ENCODE measurements at regions not wholly inside any gene's neighbourhood (a gene's known extent, or its start where the extent isn't known, plus 50 kb on each side); places are given as distances from the start of the nearest gene placed in this dataset.

DNA sequence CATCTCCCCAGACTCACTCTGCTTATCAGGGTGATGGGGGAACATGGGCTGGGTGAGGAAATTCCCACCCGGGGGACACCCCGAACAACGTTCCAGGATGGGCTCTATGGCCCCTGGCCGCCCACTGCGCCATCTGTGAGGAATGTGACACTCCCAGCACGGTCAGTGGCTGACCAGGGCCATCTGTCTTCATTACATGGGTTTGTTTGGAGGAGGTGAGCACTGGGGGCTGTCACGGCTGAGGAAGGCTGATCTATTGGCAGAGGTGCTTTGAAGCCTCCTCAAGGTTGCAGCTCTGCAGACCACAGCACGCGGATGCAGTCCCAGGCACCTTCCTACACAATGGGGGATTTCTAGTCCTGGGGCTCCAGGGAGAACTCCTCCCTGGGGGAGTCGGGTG, 214.1 kb upstream of the FOXF1 start:
- Histone ChIP-seq H3K9me3 (ENCODE audit: control insufficient read depth, low read depth, low read length) (no peaks in the 10 kb centered on the region), H3K27ac (ENCODE audit: low read length) (peak overlapping the region; percentile 11), H3K27me3 (ENCODE audit: control insufficient read depth, insufficient read depth, low read length) (peaks cover 80% of the 10 kb centered on the region), H3K4me3 (ENCODE audit: low read length) (no peak overlapping the region), H3K36me3 (ENCODE audit: control insufficient read depth, insufficient read depth, low read length) (no peaks in the 10 kb centered on the region), H3K4me1 (ENCODE audit: control insufficient read depth, insufficient read depth, low read length) (peaks cover 12% of the 10 kb centered on the region)
- WGBS (ENCODE audit: insufficient coverage, low lambda C conversion rate), result no CpG with 5 or more reads among the region's 10 CpGs
- no peak for DNase-seq

- H3K4me3 ChIP-seq (ENCODE audit: low read length), result no peak overlapping the region
- H3K4me1 ChIP-seq (ENCODE audit: control insufficient read depth, insufficient read depth, low read length), result peaks cover 14% of the 10 kb centered on the region
- H3K9me3 ChIP-seq (ENCODE audit: control insufficient read depth, low read depth, low read length), result no peaks in the 10 kb centered on the region
- peak overlapping the region; percentile 71 for H3K27ac ChIP-seq (ENCODE audit: low read length)
- WGBS (ENCODE audit: insufficient coverage, low lambda C conversion rate), result no CpG with 5 or more reads among the region's 13 CpGs
- peaks cover 79% of the 10 kb centered on the region for H3K27me3 ChIP-seq (ENCODE audit: control insufficient read depth, insufficient read depth, low read length)
- no peak for DNase-seq
- H3K36me3 ChIP-seq (ENCODE audit: control insufficient read depth, insufficient read depth, low read length), result no peaks in the 10 kb centered on the region
Measured at GRCh38 chr16:86297391-86297790, 212.9 kb upstream of the FOXF1 start.

GRCh38 chr16:86297866-86298757, 212.2 kb upstream of the FOXF1 start:
- no CpG with 5 or more reads among the region's 31 CpGs for WGBS (ENCODE audit: insufficient coverage, low lambda C conversion rate)
- Histone ChIP-seq H3K36me3 (ENCODE audit: control insufficient read depth, insufficient read depth, low read length) (no peaks in the 10 kb centered on the region), H3K4me1 (ENCODE audit: control insufficient read depth, insufficient read depth, low read length) (peaks cover 15% of the 10 kb centered on the region), H3K4me3 (ENCODE audit: low read length) (no peak overlapping the region), H3K27ac (ENCODE audit: low read length) (peak overlapping the region; percentile 71), H3K27me3 (ENCODE audit: control insufficient read depth, insufficient read depth, low read length) (peaks cover 76% of the 10 kb centered on the region), H3K9me3 (ENCODE audit: control insufficient read depth, low read depth, low read length) (no peaks in the 10 kb centered on the region)
- no peak for DNase-seq

GRCh38 chr16:86298758-86299134, 211.6 kb upstream of the FOXF1 start:
- DNase-seq, result no peak
- peaks cover 15% of the 10 kb centered on the region for H3K4me1 ChIP-seq (ENCODE audit: control insufficient read depth, insufficient read depth, low read length)
- H3K9me3 ChIP-seq (ENCODE audit: control insufficient read depth, low read depth, low read length), result no peaks in the 10 kb centered on the region
- H3K36me3 ChIP-seq (ENCODE audit: control insufficient read depth, insufficient read depth, low read length), result no peaks in the 10 kb centered on the region
- H3K27ac ChIP-seq (ENCODE audit: low read length), result peak overlapping the region; percentile 71
- no peak overlapping the region for H3K4me3 ChIP-seq (ENCODE audit: low read length)
- H3K27me3 ChIP-seq (ENCODE audit: control insufficient read depth, insufficient read depth, low read length), result peaks cover 75% of the 10 kb centered on the region
- 80% methylated on average over 1 of the region's 7 CpGs for WGBS (ENCODE audit: insufficient coverage, low lambda C conversion rate)

DNA sequence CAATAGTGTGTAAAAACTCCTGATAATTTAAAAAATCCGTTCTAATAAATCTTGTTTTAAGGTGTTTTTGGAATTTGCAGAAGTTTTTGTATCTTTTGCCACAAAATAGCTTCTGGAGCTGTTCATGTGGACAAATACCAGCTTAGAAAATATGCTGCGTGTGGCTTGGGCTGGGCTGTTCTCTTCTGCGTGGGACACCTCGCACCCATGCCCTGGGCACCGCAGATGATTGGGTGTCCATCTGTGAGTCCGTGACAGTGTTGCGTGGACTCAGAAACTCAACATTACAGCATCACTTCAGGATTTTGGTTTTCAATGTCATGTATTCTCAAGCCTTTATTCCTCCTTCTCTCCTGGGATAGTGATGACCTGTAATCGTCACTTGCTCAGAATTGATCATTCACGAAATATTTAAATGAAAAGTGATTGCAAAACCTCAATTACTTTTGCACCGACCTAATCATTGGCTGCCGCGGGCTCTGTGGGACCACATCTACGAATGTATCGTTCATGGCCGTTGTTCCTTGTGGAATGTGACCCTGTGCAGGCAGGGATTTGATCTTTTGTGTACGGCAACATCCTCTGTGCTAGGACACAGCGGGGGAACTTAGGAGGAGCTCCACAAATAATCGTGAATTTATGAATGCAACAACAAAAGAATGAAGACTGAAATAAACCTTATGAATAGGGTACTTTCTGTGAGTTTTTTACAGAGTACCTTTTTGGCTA, 210.3 kb upstream of the FOXF1 start:
- H3K27ac ChIP-seq (ENCODE audit: low read length), result peak overlapping the region; percentile 74
- 89% methylated on average over 1 of the region's 18 CpGs for WGBS (ENCODE audit: insufficient coverage, low lambda C conversion rate)
- H3K4me3 ChIP-seq (ENCODE audit: low read length), result no peak overlapping the region
- peaks cover 66% of the 10 kb centered on the region for H3K27me3 ChIP-seq (ENCODE audit: control insufficient read depth, insufficient read depth, low read length)
- no peak for DNase-seq
- no peaks in the 10 kb centered on the region for H3K9me3 ChIP-seq (ENCODE audit: control insufficient read depth, low read depth, low read length)
- H3K4me1 ChIP-seq (ENCODE audit: control insufficient read depth, insufficient read depth, low read length), result peaks cover 11% of the 10 kb centered on the region
- H3K36me3 ChIP-seq (ENCODE audit: control insufficient read depth, insufficient read depth, low read length), result no peaks in the 10 kb centered on the region

GRCh38 chr16:86300746-86301481, 209.4 kb upstream of the FOXF1 start:
- Histone ChIP-seq H3K4me1 (ENCODE audit: control insufficient read depth, insufficient read depth, low read length) (peaks cover 10% of the 10 kb centered on the region), H3K27ac (ENCODE audit: low read length) (peak overlapping the region; percentile 74), H3K9me3 (ENCODE audit: control insufficient read depth, low read depth, low read length) (no peaks in the 10 kb centered on the region), H3K27me3 (ENCODE audit: control insufficient read depth, insufficient read depth, low read length) (peaks cover 61% of the 10 kb centered on the region), H3K4me3 (ENCODE audit: low read length) (no peak overlapping the region), H3K36me3 (ENCODE audit: control insufficient read depth, insufficient read depth, low read length) (no peaks in the 10 kb centered on the region)
- WGBS (ENCODE audit: insufficient coverage, low lambda C conversion rate), result 0% methylated on average over 2 of the region's 20 CpGs
- no peak for DNase-seq

DNA sequence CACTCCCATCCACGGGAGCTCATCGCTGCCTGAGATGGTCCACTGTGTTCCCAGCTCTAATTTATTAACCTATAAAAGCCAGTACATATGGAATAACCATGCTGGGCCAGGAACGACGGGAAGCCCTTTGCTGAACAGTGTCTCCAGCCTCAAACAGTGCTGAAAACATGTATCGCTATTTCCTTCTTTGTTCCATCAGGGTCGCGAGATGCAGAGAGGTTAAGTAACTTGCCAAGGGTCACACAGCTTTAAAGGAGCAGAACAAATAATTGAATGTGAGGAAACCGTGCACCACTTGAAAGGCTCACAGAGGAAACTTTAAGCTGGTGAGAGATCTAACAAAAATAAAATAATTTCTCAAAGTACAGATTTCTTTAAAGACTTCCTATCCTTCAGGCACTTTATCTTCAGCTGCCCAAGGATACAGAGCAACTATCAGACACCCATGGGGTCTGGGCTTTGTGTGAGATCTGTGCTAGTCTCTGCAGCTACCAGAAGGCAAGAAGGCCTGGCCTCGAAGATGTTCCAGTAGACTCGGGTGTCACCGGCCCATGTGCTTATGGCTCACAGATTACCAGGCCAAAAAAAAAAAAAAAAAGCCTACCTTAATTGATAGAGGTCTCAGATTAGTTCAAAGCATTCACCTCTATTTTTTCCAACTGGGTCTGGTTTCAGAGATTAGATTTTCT, 207.8 kb upstream of the FOXF1 start:
- H3K27me3 ChIP-seq (ENCODE audit: control insufficient read depth, insufficient read depth, low read length), result peaks cover 46% of the 10 kb centered on the region
- no peak overlapping the region for H3K4me3 ChIP-seq (ENCODE audit: low read length)
- H3K9me3 ChIP-seq (ENCODE audit: control insufficient read depth, low read depth, low read length), result no peaks in the 10 kb centered on the region
- peaks cover 10% of the 10 kb centered on the region for H3K4me1 ChIP-seq (ENCODE audit: control insufficient read depth, insufficient read depth, low read length)
- no peaks in the 10 kb centered on the region for H3K36me3 ChIP-seq (ENCODE audit: control insufficient read depth, insufficient read depth, low read length)
- no peak for DNase-seq
- peak overlapping the region; percentile 74 for H3K27ac ChIP-seq (ENCODE audit: low read length)
- no CpG with 5 or more reads among the region's 11 CpGs for WGBS (ENCODE audit: insufficient coverage, low lambda C conversion rate)

DNA sequence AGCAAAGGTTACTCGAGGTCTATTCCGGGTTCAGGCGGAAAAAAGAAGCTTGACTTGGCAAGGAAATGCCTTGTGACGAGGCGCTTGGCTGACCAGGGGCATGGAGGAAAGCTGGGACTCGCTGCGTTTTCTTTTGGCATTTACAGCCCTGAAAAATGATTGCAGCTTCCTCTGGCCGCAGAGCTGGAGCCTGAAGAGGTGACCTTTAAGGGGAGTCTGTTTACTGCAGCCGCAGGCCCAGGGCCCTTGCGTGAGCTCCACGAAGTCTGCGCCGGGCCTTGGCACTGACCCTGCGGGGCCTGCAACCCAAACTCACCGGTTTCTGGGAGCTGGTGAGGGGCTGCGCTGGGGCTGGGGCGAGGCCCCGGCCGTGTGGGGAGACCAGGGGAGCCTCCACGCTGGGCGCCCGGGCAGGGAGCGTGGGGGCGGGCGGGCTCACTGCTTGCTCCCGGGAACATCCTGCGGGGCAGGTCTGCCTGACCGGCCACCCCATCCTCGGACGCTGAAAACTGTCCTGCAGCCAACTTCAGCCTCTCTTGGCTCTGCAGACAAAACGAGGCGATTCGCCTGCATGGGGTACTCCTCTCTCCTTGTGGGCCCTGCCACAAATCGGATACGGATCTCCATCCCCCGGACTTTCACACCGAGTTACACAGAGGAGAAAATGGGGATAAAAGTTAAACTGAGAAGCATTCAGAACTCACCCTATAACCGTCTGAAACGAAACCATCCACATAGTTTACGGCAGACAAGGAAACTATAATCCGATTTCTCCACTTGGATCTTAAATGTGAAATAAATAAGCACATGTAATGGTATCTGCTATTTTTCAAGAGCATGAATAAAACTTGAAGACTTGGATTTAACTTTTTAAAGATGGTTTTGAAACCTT, 206.3 kb upstream of the FOXF1 start:
- 70% methylated on average over 2 of the region's 41 CpGs for WGBS (ENCODE audit: insufficient coverage, low lambda C conversion rate)
- Histone ChIP-seq H3K4me3 (ENCODE audit: low read length) (peak overlapping the region; percentile 6), H3K36me3 (ENCODE audit: control insufficient read depth, insufficient read depth, low read length) (no peaks in the 10 kb centered on the region), H3K9me3 (ENCODE audit: control insufficient read depth, low read depth, low read length) (no peaks in the 10 kb centered on the region), H3K27ac (ENCODE audit: low read length) (peak overlapping the region; percentile 73), H3K27me3 (ENCODE audit: control insufficient read depth, insufficient read depth, low read length) (peaks cover 35% of the 10 kb centered on the region), H3K4me1 (ENCODE audit: control insufficient read depth, insufficient read depth, low read length) (peaks cover 7% of the 10 kb centered on the region)
- DNase-seq, result no peak

GRCh38 chr16:86304868-86305267, 205.5 kb upstream of the FOXF1 start:
- Histone ChIP-seq H3K36me3 (ENCODE audit: control insufficient read depth, insufficient read depth, low read length) (no peaks in the 10 kb centered on the region), H3K4me1 (ENCODE audit: control insufficient read depth, insufficient read depth, low read length) (peaks cover 7% of the 10 kb centered on the region), H3K27ac (ENCODE audit: low read length) (peak overlapping the region; percentile 73), H3K9me3 (ENCODE audit: control insufficient read depth, low read depth, low read length) (no peaks in the 10 kb centered on the region), H3K27me3 (ENCODE audit: control insufficient read depth, insufficient read depth, low read length) (peaks cover 29% of the 10 kb centered on the region), H3K4me3 (ENCODE audit: low read length) (no peak overlapping the region)
- DNase-seq, result no peak
- no CpG with 5 or more reads among the region's 2 CpGs for WGBS (ENCODE audit: insufficient coverage, low lambda C conversion rate)
